Neuronal stem cell (in vitro differentiated cells): ENCODE measurements at regions not wholly inside any gene's neighbourhood (a gene's known extent, or its start where the extent isn't known, plus 50 kb on each side); places are given as distances from the start of the nearest gene placed in this dataset.

ENCODE experiments used
- DNase-seq: peaks from one replicate; pipeline ENCODE4 v3.0.0-alpha.2; 2013; ENCODE audit warnings: low spot score
- H2AFZ ChIP-seq: one replicate; pipeline ENCODE4 v1.6.1; 2013; ENCODE audit warnings: mild to moderate bottlenecking, low read length, inconsistent platforms
- H2AK5ac ChIP-seq: 2 replicates; pipeline ENCODE4 v1.6.1; 2013; ENCODE audit warnings: low read depth, mild to moderate bottlenecking, inconsistent platforms, low read length, moderate library complexity, mixed read lengths
- H2BK120ac ChIP-seq: 2 replicates; pipeline ENCODE4 v1.6.1; 2013; ENCODE audit warnings: low read depth, mild to moderate bottlenecking, inconsistent platforms, low read length, moderate library complexity, mixed read lengths
- H2BK12ac ChIP-seq: one replicate; pipeline ENCODE4 v1.6.1; 2013; ENCODE audit warnings: low read length, inconsistent platforms
- H2BK15ac ChIP-seq: 2 replicates; pipeline ENCODE4 v1.6.1; 2013; ENCODE audit warnings: mild to moderate bottlenecking, low read length, inconsistent platforms, mixed read lengths
- H2BK5ac ChIP-seq: one replicate; pipeline ENCODE4 v1.6.1; 2013; ENCODE audit warnings: inconsistent platforms, mild to moderate bottlenecking, low read length, moderate library complexity
- H3K14ac ChIP-seq: one replicate; pipeline ENCODE4 v1.6.1; 2013; ENCODE audit warnings: low read length, inconsistent platforms
- H3K18ac ChIP-seq: 2 replicates; pipeline ENCODE4 v1.6.1; 2013; ENCODE audit warnings: low read length, inconsistent platforms
- H3K23ac ChIP-seq: 2 replicates; pipeline ENCODE4 v1.6.1; 2013; ENCODE audit warnings: low read depth, mild to moderate bottlenecking, mixed read lengths, low read length, inconsistent platforms; ENCODE audit not compliant: poor library complexity
- H3K27ac ChIP-seq: replicated peaks from 3 replicates; pipeline ENCODE4 v1.5.1; 2013; ENCODE audit warnings: low read length, inconsistent platforms
- H3K27me3 ChIP-seq, 3 experiments: 2 replicates each; pipeline ENCODE4 v1.6.1; 2013; ENCODE audit warnings: low read length in 3 of 3, mild to moderate bottlenecking in 2 of 3, inconsistent platforms in 1 of 3, low read depth in 1 of 3, mixed read lengths in 1 of 3, moderate library complexity in 1 of 3; ENCODE audit not compliant: control insufficient read depth in 3 of 3, insufficient read depth in 3 of 3
- H3K36me3 ChIP-seq, 2 donors: replicated peaks in 1 of 2; 2 replicates each; pipeline ENCODE4 v1.6.1; 2013; ENCODE audit warnings: low read length in 2 of 2; ENCODE audit not compliant: control insufficient read depth in 2 of 2, insufficient read depth in 2 of 2
- H3K4ac ChIP-seq: 2 replicates; pipeline ENCODE4 v1.6.1; 2013; ENCODE audit warnings: inconsistent platforms, mild to moderate bottlenecking, low read length, moderate library complexity
- H3K4me1 ChIP-seq, 2 donors: 1 replicate in 1 of 2; 2 replicates in 1 of 2; pipeline ENCODE4 v1.6.1; 2013; ENCODE audit warnings: low read length in 2 of 2, low read depth in 1 of 2; ENCODE audit not compliant: control insufficient read depth in 2 of 2, insufficient read depth in 1 of 2
- H3K4me2 ChIP-seq: one replicate; pipeline ENCODE4 v1.6.1; 2013; ENCODE audit warnings: mild to moderate bottlenecking, low read length, inconsistent platforms; ENCODE audit not compliant: insufficient read depth, poor library complexity, severe bottlenecking
- H3K4me3 ChIP-seq, 2 donors: 2 replicates each; pipeline ENCODE4 v1.5.1; 2013; ENCODE audit warnings: low read length in 2 of 2, mild to moderate bottlenecking in 2 of 2, inconsistent platforms in 1 of 2, moderate library complexity in 1 of 2
- H3K79me1 ChIP-seq: one replicate; pipeline ENCODE4 v1.6.1; 2013; ENCODE audit warnings: low read depth, mild to moderate bottlenecking, inconsistent platforms, low read length, moderate library complexity
- H3K9ac ChIP-seq: one replicate; pipeline ENCODE4 v1.6.1; 2013; ENCODE audit warnings: mild to moderate bottlenecking, low read depth, low read length, inconsistent platforms; ENCODE audit not compliant: poor library complexity
- H3K9me3 ChIP-seq, 2 donors: replicated peaks in 1 of 2; 2 replicates each; pipeline versions ENCODE3 to v1.6.1; 2013; ENCODE audit warnings: low read length in 2 of 2, mild to moderate bottlenecking in 2 of 2, inconsistent platforms in 1 of 2, low read depth in 1 of 2, mixed read lengths in 1 of 2, moderate library complexity in 1 of 2; ENCODE audit not compliant: control insufficient read depth in 2 of 2, insufficient read depth in 1 of 2
- H4K8ac ChIP-seq: one replicate; pipeline ENCODE4 v1.6.1; 2013; ENCODE audit warnings: low read depth, mild to moderate bottlenecking, inconsistent platforms, low read length, moderate library complexity
- H4K91ac ChIP-seq: one replicate; pipeline ENCODE4 v1.6.1; 2013; ENCODE audit warnings: low read length, low read depth, mild to moderate bottlenecking, inconsistent platforms; ENCODE audit not compliant: poor library complexity
- WGBS, 2 donors: extraction: QIAGEN DNeasy Blood & Tissue Kit; methylation state at CpG; one replicate each; pipeline ENCODE4 v1.1.7; 2013; ENCODE audit warnings: missing lambda C conversion rate in 2 of 2, mixed read lengths in 1 of 2; ENCODE audit not compliant: insufficient read length in 2 of 2, insufficient replicate concordance in 1 of 2; ENCODE audit errors: extremely low coverage in 2 of 2; 5-methylcytosine and 5-hydroxymethylcytosine counted together

DNA sequence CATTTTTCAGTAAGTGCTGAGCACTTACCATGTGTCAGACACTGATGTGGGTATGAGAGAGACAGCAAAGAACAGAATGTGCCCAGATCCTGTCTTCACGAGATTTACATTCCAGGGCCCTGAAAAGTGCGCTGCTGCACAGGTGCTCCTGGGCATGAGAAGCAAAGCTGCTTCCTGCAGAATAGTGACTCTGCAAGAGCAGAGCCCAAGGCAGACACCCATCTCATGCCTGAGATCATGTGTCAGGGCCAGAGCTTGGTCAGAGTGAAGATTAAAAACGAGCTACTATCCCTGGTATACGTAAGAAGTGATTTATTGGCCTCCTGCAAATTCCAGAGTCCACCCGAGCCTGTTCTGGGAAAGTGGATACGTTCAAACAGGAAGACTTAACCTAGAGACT, 824.4 kb downstream of the GRID1 start:
- Histone ChIP-seq H3K9ac (no peak overlapping the region), H4K8ac (no peak overlapping the region), H2BK15ac (no peak overlapping the region), H3K4me1 (peaks cover 0 to 5% of the 10 kb centered on the region in 2 donors), H3K9me3 (no peaks in the 10 kb centered on the region), H2AFZ (no peak overlapping the region), H2BK120ac (no peak overlapping the region), H3K18ac (no peak overlapping the region), H3K27ac (no peak overlapping the region), H2BK5ac (no peak overlapping the region), H3K36me3 (no peaks in the 10 kb centered on the region), H2BK12ac (no peak overlapping the region), H3K23ac (no peak overlapping the region), H2AK5ac (no peak overlapping the region), H4K91ac (no peak overlapping the region), H3K4me3 (no peak overlapping the region), H3K79me1 (no peaks in the 10 kb centered on the region), H3K4ac (no peak overlapping the region), H3K27me3 (no peaks in the 10 kb centered on the region), H3K4me2 (no peak overlapping the region), H3K14ac (no peak overlapping the region)
- no peak for DNase-seq
- WGBS, 2 donors = no CpG with 5 or more reads among the region's 6 CpGs

DNA sequence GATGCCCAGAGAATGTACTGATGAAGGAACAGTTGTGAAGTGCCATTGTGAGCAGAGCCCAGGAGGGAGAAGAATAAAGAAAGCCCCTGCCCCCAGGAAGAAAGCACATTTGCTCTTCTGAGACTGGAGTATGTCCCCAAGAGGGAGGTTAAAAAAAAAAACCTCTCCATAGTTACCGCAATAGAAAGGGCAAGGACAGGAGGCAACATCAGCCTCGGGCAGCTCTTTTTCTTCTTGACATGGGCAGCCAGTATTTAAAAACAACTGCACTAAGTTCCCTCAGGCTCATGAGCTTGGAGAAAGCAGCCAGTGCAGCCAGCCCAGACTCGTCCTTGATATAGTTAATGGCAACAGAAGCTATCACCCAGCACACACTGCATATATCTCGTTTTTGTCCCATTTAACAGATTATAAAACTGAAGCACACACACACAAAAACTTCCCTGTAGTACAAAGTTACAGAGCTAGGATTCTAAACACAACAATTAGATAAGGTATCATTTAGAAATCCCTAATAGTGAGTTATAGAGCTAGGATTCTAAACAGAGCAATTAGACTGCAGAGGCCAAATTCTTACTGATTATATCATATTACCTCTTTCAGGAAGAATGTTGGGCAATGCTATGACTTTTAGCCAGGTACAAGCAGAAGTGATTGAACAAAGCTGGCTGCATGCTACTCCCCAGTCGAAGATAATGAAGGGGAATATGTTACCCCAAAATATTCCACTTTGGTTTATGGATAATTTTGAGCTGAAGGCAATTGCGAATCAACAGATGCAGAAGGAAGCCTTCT, 823.5 kb downstream of the GRID1 start:
- Histone ChIP-seq H4K91ac (no peak overlapping the region), H3K9me3 (no peaks in the 10 kb centered on the region), H3K18ac (no peak overlapping the region), H2AFZ (no peak overlapping the region), H2BK15ac (no peak overlapping the region), H3K79me1 (no peaks in the 10 kb centered on the region), H3K4me3 (no peak overlapping the region), H3K4ac (no peak overlapping the region), H2BK5ac (no peak overlapping the region), H3K36me3 (no peaks in the 10 kb centered on the region), H3K27me3 (no peaks in the 10 kb centered on the region), H3K4me2 (no peak overlapping the region), H3K4me1 (peaks cover 1 to 5% of the 10 kb centered on the region in 2 donors), H3K27ac (no peak overlapping the region), H2BK12ac (no peak overlapping the region), H3K23ac (no peak overlapping the region), H4K8ac (no peak overlapping the region), H2AK5ac (no peak overlapping the region), H3K9ac (no peak overlapping the region), H3K14ac (no peak overlapping the region), H2BK120ac (no peak overlapping the region)
- peak; percentile 9 for DNase-seq
- no CpG with 5 or more reads among the region's 6 CpGs for WGBS, 2 donors

DNA sequence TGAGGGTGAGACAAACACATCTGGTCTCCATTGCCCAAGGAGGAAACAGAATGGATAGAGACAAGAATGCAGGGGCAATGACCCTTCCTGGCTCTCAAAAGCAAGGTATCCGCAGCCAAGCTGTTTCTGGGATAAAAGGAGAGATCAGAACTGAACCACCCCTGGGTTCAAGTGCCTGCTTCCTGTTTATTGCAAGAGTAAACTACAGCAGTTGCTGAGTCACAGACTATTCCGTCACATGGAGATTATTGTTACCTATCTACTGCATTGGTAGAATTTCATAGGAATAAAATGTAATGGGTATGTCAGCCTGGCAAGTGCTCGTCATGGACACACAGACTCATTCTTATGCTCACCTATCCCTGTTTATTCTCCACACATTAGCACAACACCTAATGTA, 821.6 kb downstream of the GRID1 start:
- H3K18ac ChIP-seq = no peak overlapping the region
- no peak overlapping the region for H2AFZ ChIP-seq
- no peaks in the 10 kb centered on the region for H3K9me3 ChIP-seq
- no peaks in the 10 kb centered on the region for H3K27me3 ChIP-seq
- DNase-seq = no peak
- H3K23ac ChIP-seq = no peak overlapping the region
- no peak overlapping the region for H2AK5ac ChIP-seq
- no peak overlapping the region for H2BK15ac ChIP-seq
- no peak overlapping the region for H3K4me3 ChIP-seq
- H3K4ac ChIP-seq = no peak overlapping the region
- H3K27ac ChIP-seq = no peak overlapping the region
- H3K36me3 ChIP-seq = no peaks in the 10 kb centered on the region
- no peak overlapping the region for H4K8ac ChIP-seq
- H3K4me2 ChIP-seq = no peak overlapping the region
- H3K9ac ChIP-seq = no peak overlapping the region
- H3K4me1 ChIP-seq = peaks cover 1 to 5% of the 10 kb centered on the region in 2 donors
- H2BK5ac ChIP-seq = no peak overlapping the region
- no peak overlapping the region for H2BK12ac ChIP-seq
- no peak overlapping the region for H3K14ac ChIP-seq
- H4K91ac ChIP-seq = no peak overlapping the region
- no peak overlapping the region for H2BK120ac ChIP-seq
- no CpG with 5 or more reads among the region's 3 CpGs for WGBS, 2 donors
- H3K79me1 ChIP-seq = no peaks in the 10 kb centered on the region

DNA sequence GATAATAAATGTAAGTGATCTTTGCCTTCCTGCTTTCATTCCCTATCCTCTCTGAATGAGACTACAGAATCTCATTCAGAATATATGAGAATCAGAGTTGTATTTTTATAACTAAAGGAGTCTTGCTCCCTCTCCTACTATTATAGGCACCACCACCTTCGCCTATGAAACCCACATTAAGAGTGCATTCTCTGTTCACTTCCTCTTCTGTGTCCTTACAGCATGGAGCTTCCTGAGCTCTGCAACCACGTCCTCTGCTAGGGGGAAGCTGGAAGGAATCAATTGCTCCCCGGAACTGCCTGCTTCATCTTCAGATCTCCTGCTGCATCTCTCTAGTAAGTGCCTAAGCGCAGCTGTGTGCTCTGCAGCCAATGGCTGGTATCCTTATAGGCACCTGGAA, 820.7 kb downstream of the GRID1 start:
- Histone ChIP-seq H2BK15ac (no peak overlapping the region), H2BK5ac (no peak overlapping the region), H3K27me3 (no peaks in the 10 kb centered on the region), H3K27ac (no peak overlapping the region), H3K9me3 (no peaks in the 10 kb centered on the region), H2BK120ac (no peak overlapping the region), H3K4ac (no peak overlapping the region), H3K4me3 (no peak overlapping the region), H4K8ac (no peak overlapping the region), H4K91ac (no peak overlapping the region), H3K14ac (no peak overlapping the region), H3K36me3 (no peaks in the 10 kb centered on the region), H2AK5ac (no peak overlapping the region), H3K9ac (no peak overlapping the region), H3K79me1 (no peaks in the 10 kb centered on the region), H3K18ac (no peak overlapping the region), H3K23ac (no peak overlapping the region), H3K4me2 (no peak overlapping the region), H2BK12ac (no peak overlapping the region), H2AFZ (no peak overlapping the region), H3K4me1 (peaks cover 1 to 5% of the 10 kb centered on the region in 2 donors)
- DNase-seq = no peak
- WGBS, 2 donors = no CpG with 5 or more reads among the region's 4 CpGs
